ENCODE measurements at regions not wholly inside any gene's neighbourhood (a gene's known extent, or its start where the extent isn't known, plus 50 kb on each side); places are given as distances from the start of the nearest gene placed in this dataset.
A peak's percentile ranks its signal among the peaks of the same experiment; 100 is the strongest.

DNA sequence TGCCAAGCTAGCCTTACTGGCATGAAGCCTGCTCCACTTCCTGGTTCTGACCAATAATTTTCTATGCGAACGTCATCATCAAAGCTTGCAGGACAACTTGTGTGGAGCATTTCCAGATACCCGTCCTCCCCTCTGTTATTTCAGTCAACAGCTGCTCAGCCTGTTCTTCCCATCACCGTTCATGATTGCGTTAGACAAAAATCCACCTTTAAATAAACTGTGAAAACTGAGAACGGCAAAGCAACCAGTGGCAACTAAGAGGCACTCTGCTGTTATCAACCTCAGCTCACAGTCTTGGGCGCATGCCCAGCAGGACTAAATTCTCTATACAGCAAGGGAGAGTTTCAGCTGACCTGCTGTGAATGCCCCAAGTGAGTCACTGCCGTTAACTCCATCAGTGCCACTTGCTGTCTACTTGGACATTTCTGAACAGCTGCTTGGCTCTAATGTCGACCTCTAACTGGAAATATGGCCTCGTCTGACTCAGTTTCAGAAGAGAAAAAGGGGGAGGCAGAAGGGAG lies 207.4 kb upstream of the RUNX1 start:
- H3K4me3 ChIP-seq (ENCODE audit: low read depth in 1 of 5, low read length in 5 of 5), result peak overlapping the region in 3 of 5 donors; percentile 1 to 40 (median 35)

DNA sequence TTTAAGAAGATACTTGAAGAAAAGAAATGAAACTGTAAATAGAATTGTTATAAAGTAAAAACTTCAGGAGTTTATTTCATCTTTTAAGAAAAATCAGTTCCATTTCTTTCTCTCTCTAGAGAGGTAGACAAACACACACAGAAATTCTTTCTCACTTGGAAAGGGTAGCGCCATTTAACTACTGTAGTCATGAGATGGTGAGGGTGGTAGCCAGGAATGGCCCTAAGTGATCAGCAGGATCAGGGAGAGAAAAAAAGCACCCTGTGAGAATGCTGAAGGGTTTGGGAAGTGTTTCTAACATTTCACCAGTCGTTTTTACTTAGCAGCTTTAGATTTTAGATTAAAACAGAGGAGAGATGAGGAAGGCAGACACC lies 205.7 kb upstream of the RUNX1 start:
- H3K36me3 ChIP-seq (ENCODE audit: control insufficient read depth in 5 of 5, insufficient read depth in 5 of 5, low read length in 5 of 5), result no peaks in the 10 kb centered on the region
- peak overlapping the region; percentile 38 for H3K27ac ChIP-seq (ENCODE audit: low read depth, low read length)
- no peaks in the 10 kb centered on the region for H3K27me3 ChIP-seq (ENCODE audit: control insufficient read depth in 5 of 5, insufficient read depth in 4 of 5, low read length in 5 of 5)
- no peak overlapping the region for H3K4me3 ChIP-seq (ENCODE audit: low read depth in 1 of 5, low read length in 5 of 5)
- peaks cover 0 to 30% (median 14%) of the 10 kb centered on the region in 5 donors for H3K4me1 ChIP-seq (ENCODE audit: control insufficient read depth in 5 of 5, insufficient read depth in 5 of 5, low read length in 5 of 5)
- H3K9me3 ChIP-seq (ENCODE audit: control insufficient read depth in 5 of 5, low read length in 5 of 5), result no peaks in the 10 kb centered on the region
- no peak overlapping the region for H3K9ac ChIP-seq (ENCODE audit: low read length in 5 of 5)

More for the DNA sequence above, 207.4 kb upstream of the RUNX1 start:
- H3K9ac ChIP-seq (ENCODE audit: low read length in 5 of 5), result peak overlapping the region in 1 of 5 donors; percentile 35
- H3K27me3 ChIP-seq (ENCODE audit: control insufficient read depth in 5 of 5, insufficient read depth in 4 of 5, low read length in 5 of 5), result no peaks in the 10 kb centered on the region
- peaks cover 0 to 30% (median 14%) of the 10 kb centered on the region in 5 donors for H3K4me1 ChIP-seq (ENCODE audit: control insufficient read depth in 5 of 5, insufficient read depth in 5 of 5, low read length in 5 of 5)
- no peaks in the 10 kb centered on the region for H3K9me3 ChIP-seq (ENCODE audit: control insufficient read depth in 5 of 5, low read length in 5 of 5)
- H3K36me3 ChIP-seq (ENCODE audit: control insufficient read depth in 5 of 5, insufficient read depth in 5 of 5, low read length in 5 of 5), result no peaks in the 10 kb centered on the region
- peak overlapping the region; percentile 12 for H3K27ac ChIP-seq (ENCODE audit: low read depth, low read length)

DNA sequence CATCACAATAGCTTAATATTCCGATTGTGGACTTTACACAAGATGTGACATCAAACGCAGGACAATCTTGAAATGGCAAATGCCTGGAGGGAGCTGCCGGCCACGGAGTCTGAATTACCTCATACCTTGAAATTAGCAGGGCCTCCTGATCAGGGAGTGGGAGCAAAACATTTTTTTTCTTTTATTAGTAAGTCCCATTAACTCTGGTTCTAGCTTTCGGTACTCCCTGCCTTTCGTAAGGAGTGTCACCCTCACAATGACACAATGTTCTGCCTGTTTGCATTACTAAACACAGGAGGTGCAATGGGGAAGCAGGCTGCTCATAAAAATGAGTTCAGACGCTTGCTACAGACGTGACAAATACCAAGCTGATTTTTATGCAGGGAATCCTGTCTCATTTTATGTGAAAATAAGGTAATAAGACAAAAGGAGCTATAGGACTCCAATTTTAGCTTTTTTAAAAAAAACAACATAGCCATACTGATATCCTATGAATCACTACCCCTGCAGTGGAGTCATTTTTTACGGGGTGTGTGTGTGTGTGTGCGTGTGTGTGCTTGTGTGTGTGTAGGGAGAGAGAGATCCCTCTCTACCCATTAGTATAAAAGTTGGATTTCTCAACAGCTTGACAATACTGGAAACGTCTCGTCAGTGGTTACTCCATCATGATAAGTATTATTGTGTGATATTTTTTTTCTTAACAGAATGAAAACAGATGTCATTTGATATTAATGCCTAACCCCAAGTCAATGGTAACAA lies 205.1 kb upstream of the RUNX1 start:
- H3K27ac ChIP-seq (ENCODE audit: low read depth, low read length), result peak overlapping the region; percentile 38
- H3K36me3 ChIP-seq (ENCODE audit: control insufficient read depth in 5 of 5, insufficient read depth in 5 of 5, low read length in 5 of 5), result no peaks in the 10 kb centered on the region
- H3K9ac ChIP-seq (ENCODE audit: low read length in 5 of 5), result peak overlapping the region in 1 of 5 donors; percentile 4
- no peaks in the 10 kb centered on the region for H3K27me3 ChIP-seq (ENCODE audit: control insufficient read depth in 5 of 5, insufficient read depth in 4 of 5, low read length in 5 of 5)
- no peak overlapping the region for H3K4me3 ChIP-seq (ENCODE audit: low read depth in 1 of 5, low read length in 5 of 5)
- no peaks in the 10 kb centered on the region for H3K9me3 ChIP-seq (ENCODE audit: control insufficient read depth in 5 of 5, low read length in 5 of 5)
- peaks cover 0 to 30% (median 14%) of the 10 kb centered on the region in 5 donors for H3K4me1 ChIP-seq (ENCODE audit: control insufficient read depth in 5 of 5, insufficient read depth in 5 of 5, low read length in 5 of 5)

DNA sequence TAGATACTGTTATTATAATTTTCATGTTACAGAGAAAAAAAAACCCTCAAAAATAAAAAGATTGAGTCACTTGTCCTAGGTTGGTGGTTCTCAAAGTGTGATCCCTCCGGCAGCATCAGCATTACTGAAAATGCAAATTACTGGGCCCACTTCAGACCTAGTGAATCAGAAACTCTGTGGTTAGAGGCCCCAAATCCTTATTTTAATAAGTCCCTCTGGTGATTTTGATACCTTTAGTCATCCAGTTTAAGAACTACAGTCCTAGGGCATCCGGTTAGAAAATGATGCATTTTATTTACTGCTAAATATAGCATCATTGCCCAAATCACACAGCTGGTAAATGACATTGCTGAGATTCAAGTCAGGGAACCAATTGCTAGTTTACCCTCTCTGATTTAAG lies 203.7 kb upstream of the RUNX1 start:
- Histone ChIP-seq H3K36me3 (ENCODE audit: control insufficient read depth in 5 of 5, insufficient read depth in 5 of 5, low read length in 5 of 5) (no peaks in the 10 kb centered on the region), H3K4me1 (ENCODE audit: control insufficient read depth in 5 of 5, insufficient read depth in 5 of 5, low read length in 5 of 5) (peaks cover 0 to 29% (median 14%) of the 10 kb centered on the region in 5 donors), H3K27ac (ENCODE audit: low read depth, low read length) (no peak overlapping the region), H3K9ac (ENCODE audit: low read length in 5 of 5) (no peak overlapping the region), H3K9me3 (ENCODE audit: control insufficient read depth in 5 of 5, low read length in 5 of 5) (no peaks in the 10 kb centered on the region), H3K4me3 (ENCODE audit: low read depth in 1 of 5, low read length in 5 of 5) (no peak overlapping the region), H3K27me3 (ENCODE audit: control insufficient read depth in 5 of 5, insufficient read depth in 4 of 5, low read length in 5 of 5) (no peaks in the 10 kb centered on the region)

DNA sequence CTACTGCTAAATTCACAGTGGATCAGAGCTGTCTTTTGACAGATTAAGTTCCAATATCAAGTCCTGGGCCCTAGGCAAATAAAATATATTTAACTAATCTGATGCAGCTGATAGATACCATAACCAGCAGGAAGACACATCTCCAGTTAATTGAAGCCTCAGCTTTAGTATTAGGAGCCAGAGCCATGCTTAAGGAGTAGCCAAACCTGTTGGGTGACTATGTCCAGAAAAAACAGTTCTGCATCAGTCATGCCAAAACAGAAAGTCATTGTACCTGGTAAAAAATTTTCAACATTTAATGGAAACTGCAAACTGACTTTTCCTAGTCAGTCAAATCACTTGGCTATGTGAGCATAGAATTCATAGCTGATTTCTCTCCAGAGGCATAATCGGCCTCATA lies 200.5 kb upstream of the RUNX1 start:
- Histone ChIP-seq H3K36me3 (ENCODE audit: control insufficient read depth in 5 of 5, insufficient read depth in 5 of 5, low read length in 5 of 5) (no peaks in the 10 kb centered on the region), H3K9me3 (ENCODE audit: control insufficient read depth in 5 of 5, low read length in 5 of 5) (no peaks in the 10 kb centered on the region), H3K27ac (ENCODE audit: low read depth, low read length) (no peak overlapping the region), H3K9ac (ENCODE audit: low read length in 5 of 5) (no peak overlapping the region), H3K27me3 (ENCODE audit: control insufficient read depth in 5 of 5, insufficient read depth in 4 of 5, low read length in 5 of 5) (no peaks in the 10 kb centered on the region), H3K4me3 (ENCODE audit: low read depth in 1 of 5, low read length in 5 of 5) (no peak overlapping the region), H3K4me1 (ENCODE audit: control insufficient read depth in 5 of 5, insufficient read depth in 5 of 5, low read length in 5 of 5) (peaks cover 0 to 15% (median 0%) of the 10 kb centered on the region in 5 donors)

DNA sequence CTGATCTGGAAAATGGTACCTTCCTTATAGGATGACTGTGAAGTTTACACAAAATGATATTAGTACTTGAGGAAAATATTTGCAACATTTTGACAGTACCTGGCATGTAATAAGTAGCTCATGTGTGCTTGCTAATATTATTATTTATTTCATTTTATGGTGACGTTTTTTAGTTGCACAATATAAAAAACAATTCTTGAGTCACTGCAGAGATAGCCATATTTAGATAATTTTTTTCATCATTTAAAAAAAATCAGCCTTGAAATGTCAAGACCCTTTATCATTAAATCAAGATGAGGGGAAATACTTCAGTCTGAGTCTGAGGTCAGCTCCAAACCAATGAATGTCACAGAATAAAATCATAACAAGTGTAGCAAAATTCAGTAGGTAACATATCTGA lies 196.8 kb upstream of the RUNX1 start:
- H3K9me3 ChIP-seq (ENCODE audit: control insufficient read depth in 5 of 5, low read length in 5 of 5), result no peaks in the 10 kb centered on the region
- no peaks in the 10 kb centered on the region for H3K36me3 ChIP-seq (ENCODE audit: control insufficient read depth in 5 of 5, insufficient read depth in 5 of 5, low read length in 5 of 5)

DNA sequence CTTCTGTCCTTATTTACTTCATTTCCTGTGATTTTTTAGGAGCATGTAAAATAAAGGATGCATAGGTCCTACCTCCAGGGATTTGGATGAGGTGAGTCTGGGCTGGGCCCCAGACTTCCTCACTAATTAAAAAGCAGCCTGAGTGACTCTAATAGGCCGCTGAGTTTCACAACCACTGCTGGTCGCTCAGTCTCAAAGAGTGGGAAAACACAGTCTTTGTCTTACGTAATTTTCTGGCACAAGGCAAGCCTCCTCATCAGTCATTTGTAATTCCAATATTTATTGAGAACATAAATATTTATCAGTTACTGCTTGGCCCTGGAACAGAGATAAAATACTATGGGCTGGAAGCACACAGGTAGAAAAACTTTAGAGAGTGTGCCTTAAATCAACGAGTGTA lies 195.4 kb upstream of the RUNX1 start:
- Histone ChIP-seq H3K4me3 (ENCODE audit: low read depth in 1 of 5, low read length in 5 of 5) (no peak overlapping the region), H3K27ac (ENCODE audit: low read depth, low read length) (no peak overlapping the region), H3K36me3 (ENCODE audit: control insufficient read depth in 5 of 5, insufficient read depth in 5 of 5, low read length in 5 of 5) (no peaks in the 10 kb centered on the region)

More for the DNA sequence above, 196.8 kb upstream of the RUNX1 start:
- H3K27ac ChIP-seq (ENCODE audit: low read depth, low read length), result no peak overlapping the region
- H3K4me3 ChIP-seq (ENCODE audit: low read depth in 1 of 5, low read length in 5 of 5), result no peak overlapping the region
- H3K4me1 ChIP-seq (ENCODE audit: control insufficient read depth in 5 of 5, insufficient read depth in 5 of 5, low read length in 5 of 5), result peaks cover 0 to 13% (median 0%) of the 10 kb centered on the region in 5 donors
- H3K27me3 ChIP-seq (ENCODE audit: control insufficient read depth in 5 of 5, insufficient read depth in 4 of 5, low read length in 5 of 5), result no peaks in the 10 kb centered on the region
- H3K9ac ChIP-seq (ENCODE audit: low read length in 5 of 5), result no peak overlapping the region

DNA sequence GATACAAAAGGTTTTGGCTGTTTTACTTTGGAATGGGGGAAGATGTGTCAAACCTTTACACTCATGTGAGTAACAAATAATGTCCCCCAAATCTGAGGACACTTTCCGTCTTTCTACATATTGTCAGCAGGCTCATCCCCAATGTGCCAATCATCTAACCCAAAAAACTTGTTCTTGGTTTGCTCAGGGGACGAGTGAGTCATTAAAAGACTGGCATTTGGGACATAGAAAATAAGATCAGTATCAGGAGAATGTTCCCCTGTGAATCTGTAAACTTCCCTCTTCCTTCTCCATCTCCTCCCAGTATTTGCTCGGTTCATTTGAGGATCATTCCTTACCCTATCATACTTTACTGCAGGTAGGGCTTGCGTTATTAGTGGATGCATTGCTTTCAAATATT lies 194.1 kb upstream of the RUNX1 start:
- Histone ChIP-seq H3K9me3 (ENCODE audit: control insufficient read depth in 5 of 5, low read length in 5 of 5) (no peaks in the 10 kb centered on the region), H3K27ac (ENCODE audit: low read depth, low read length) (no peak overlapping the region), H3K4me3 (ENCODE audit: low read depth in 1 of 5, low read length in 5 of 5) (no peak overlapping the region), H3K4me1 (ENCODE audit: control insufficient read depth in 5 of 5, insufficient read depth in 5 of 5, low read length in 5 of 5) (peaks cover 0 to 24% (median 10%) of the 10 kb centered on the region in 5 donors), H3K27me3 (ENCODE audit: control insufficient read depth in 5 of 5, insufficient read depth in 4 of 5, low read length in 5 of 5) (no peaks in the 10 kb centered on the region), H3K9ac (ENCODE audit: low read length in 5 of 5) (no peak overlapping the region), H3K36me3 (ENCODE audit: control insufficient read depth in 5 of 5, insufficient read depth in 5 of 5, low read length in 5 of 5) (no peaks in the 10 kb centered on the region)

More for the DNA sequence above, 195.4 kb upstream of the RUNX1 start:
- Histone ChIP-seq H3K9me3 (ENCODE audit: control insufficient read depth in 5 of 5, low read length in 5 of 5) (no peaks in the 10 kb centered on the region), H3K4me1 (ENCODE audit: control insufficient read depth in 5 of 5, insufficient read depth in 5 of 5, low read length in 5 of 5) (peaks cover 0 to 19% (median 6%) of the 10 kb centered on the region in 5 donors), H3K27me3 (ENCODE audit: control insufficient read depth in 5 of 5, insufficient read depth in 4 of 5, low read length in 5 of 5) (no peaks in the 10 kb centered on the region), H3K9ac (ENCODE audit: low read length in 5 of 5) (no peak overlapping the region)

DNA sequence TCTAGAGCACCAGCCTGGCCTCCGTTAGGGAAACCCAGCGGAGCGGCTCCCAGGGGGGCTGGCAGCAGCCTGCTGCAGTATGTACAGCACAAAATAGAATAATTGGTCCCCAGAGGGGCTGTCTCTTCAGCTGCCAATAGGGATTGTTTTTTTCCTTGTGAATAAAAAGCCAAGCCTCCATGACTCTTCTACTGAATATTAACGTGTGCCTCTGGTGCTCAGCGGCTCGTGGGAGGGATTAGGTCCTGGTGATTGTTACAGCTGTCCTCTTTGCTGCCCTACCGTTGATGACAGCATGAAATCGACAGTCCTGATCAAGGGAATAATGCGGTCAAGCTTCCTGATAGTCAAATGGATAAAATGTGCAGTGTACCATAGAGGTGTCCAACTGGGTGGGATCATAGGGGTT lies 190.7 kb upstream of the RUNX1 start:
- Histone ChIP-seq H3K27ac (ENCODE audit: low read depth, low read length) (no peak overlapping the region), H3K9ac (ENCODE audit: low read length in 5 of 5) (peak overlapping the region in 2 of 5 donors; percentile 31 to 37), H3K27me3 (ENCODE audit: control insufficient read depth in 5 of 5, insufficient read depth in 4 of 5, low read length in 5 of 5) (no peaks in the 10 kb centered on the region), H3K4me1 (ENCODE audit: control insufficient read depth in 5 of 5, insufficient read depth in 5 of 5, low read length in 5 of 5) (peaks cover 0 to 19% (median 10%) of the 10 kb centered on the region in 5 donors), H3K4me3 (ENCODE audit: low read depth in 1 of 5, low read length in 5 of 5) (peak overlapping the region in 3 of 5 donors; percentile 24 to 58 (median 34)), H3K36me3 (ENCODE audit: control insufficient read depth in 5 of 5, insufficient read depth in 5 of 5, low read length in 5 of 5) (no peaks in the 10 kb centered on the region), H3K9me3 (ENCODE audit: control insufficient read depth in 5 of 5, low read length in 5 of 5) (peaks cover 0 to 6% (median 4%) of the 10 kb centered on the region in 5 donors)

DNA sequence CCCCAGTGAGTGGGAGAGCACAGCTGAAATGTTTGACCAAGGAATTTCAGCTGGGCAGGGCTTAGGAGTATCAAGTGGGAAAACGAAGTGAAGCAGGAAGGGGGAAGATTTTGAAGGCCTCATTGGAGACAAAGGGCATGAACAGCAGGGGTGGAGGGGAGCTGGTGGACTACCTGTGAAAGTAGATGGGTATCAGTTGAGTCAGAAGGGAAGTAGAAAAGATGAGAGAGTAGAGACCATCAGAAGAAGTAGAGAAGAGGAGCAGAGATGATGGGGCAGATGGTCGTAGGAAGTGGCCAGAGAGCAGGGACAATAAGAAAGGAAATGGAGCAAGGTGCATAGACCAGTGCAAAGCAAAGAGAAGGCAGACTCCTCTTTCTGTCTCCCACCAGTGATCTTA lies 189.0 kb upstream of the RUNX1 start:
- Histone ChIP-seq H3K36me3 (ENCODE audit: control insufficient read depth in 5 of 5, insufficient read depth in 5 of 5, low read length in 5 of 5) (no peaks in the 10 kb centered on the region), H3K27me3 (ENCODE audit: control insufficient read depth in 5 of 5, insufficient read depth in 4 of 5, low read length in 5 of 5) (no peaks in the 10 kb centered on the region), H3K27ac (ENCODE audit: low read depth, low read length) (no peak overlapping the region), H3K9ac (ENCODE audit: low read length in 5 of 5) (no peak overlapping the region), H3K4me3 (ENCODE audit: low read depth in 1 of 5, low read length in 5 of 5) (no peak overlapping the region), H3K4me1 (ENCODE audit: control insufficient read depth in 5 of 5, insufficient read depth in 5 of 5, low read length in 5 of 5) (peaks cover 0 to 12% (median 10%) of the 10 kb centered on the region in 5 donors), H3K9me3 (ENCODE audit: control insufficient read depth in 5 of 5, low read length in 5 of 5) (peaks cover 0 to 6% (median 4%) of the 10 kb centered on the region in 5 donors)

Measured in subcutaneous abdominal adipose tissue (tissue), 5 donors.